GM19467 (cell line): ENCODE measurements at regions not wholly inside any gene's neighbourhood (a gene's known extent, or its start where the extent isn't known, plus 50 kb on each side); places are given as distances from the start of the nearest gene placed in this dataset.
"Not testable (repeated sequence)": the region's sequence is repeated elsewhere in the genome, so short reads cannot be mapped to it uniquely, and the experiment has no call there.

Source experiments
- ATAC-seq: cut with Tn5 transposase; IDR thresholded peaks from one replicate; pipeline ENCODE4 v1.9.1; 2021; ENCODE audit warnings: mild to moderate bottlenecking, moderate library complexity; ENCODE audit not compliant: unreplicated experiment

- no peak for ATAC-seq
These were observed 128.8 kb downstream of the LMNTD1 start for GRCh38 chr12:25424211-25424731.

GRCh38 chr12:25423355-25424050 is 129.6 kb downstream of the LMNTD1 start:
- no peak for ATAC-seq

DNA sequence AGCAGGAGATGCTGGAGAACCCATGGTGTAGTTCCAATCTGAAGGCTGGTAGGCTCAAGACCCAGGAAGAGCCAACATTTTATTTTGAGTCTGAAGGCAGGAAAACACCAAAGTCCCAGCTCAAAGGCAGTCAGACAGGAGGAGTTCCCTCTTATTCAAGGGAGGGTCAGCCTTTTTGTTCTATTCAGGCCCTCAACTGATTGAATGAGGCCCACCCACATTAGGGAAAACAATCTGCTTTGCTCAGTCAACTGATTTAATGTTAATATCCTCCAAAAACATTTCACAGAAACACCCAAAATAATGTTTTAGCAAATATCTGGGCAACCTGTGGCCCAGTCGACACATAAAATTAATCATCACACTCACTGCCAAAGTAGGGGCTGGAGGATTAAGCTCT is 130.8 kb downstream of the LMNTD1 start:
- no peak for ATAC-seq

DNA sequence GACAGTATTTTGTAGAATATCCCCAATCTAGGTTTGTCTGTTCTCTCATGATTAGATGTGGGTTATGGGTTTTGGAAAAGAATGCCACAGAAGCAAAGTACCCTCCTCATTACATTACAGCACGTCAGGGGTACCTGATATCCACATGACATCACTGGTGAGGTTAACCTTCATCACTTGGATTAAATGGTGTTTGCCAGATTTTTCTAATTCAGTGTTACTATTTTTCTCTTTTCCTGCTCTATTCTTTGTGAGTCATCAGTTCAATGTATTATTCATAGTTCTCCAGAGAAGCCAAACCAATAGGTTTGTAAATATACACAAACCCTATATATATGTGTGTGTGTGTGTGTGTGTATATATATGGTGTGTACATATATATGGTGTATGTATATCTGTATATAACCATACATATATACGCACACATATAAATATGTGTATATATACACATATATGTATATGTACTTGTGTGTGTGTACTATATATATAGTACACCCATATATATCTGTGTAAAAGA is 131.4 kb downstream of the LMNTD1 start:
- no peak for ATAC-seq

GRCh38 chr12:25420116-25420515 is 133.0 kb downstream of the LMNTD1 start:
- no peak for ATAC-seq

- ATAC-seq: no peak
These were observed 133.5 kb downstream of the LMNTD1 start for GRCh38 chr12:25419595-25419994.

DNA sequence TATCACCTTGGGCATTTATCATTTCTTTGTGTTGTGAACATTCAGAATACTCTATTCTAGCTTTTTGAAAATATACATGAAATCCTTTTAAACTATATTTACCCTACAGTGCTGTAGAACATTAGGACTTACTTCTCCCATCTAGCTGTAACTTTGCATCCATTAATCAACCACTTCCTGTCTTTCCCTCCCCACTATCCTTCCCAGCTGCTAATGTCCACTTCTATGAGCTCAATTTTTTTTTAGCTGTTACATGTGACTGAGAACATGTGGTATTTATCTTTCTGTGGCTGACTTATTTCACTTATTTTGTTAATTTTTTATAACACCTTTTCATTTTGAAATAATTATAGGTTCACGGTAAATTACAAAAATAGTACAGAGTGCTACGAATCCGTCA is 136.0 kb downstream of the LMNTD1 start:
- ATAC-seq: no peak

DNA sequence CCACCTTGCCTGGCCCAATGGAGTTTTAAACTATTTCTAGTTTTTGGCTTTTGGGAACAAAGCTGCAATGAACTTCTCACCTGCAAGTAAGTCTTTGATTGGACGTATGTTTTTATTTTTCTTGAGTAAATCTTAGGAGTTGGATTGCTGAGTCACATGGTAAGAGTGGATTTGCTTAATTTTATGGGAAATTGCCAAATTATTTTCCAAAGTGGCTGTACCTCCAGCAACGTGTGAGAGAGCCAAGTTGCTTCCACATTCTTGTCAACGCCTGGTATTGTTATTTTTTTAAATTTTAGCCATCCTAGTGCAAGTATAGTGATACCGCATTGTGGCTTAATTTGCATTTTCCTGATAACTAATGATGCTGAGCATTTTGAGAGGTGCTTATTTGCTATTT is 136.6 kb downstream of the LMNTD1 start:
- no peak for ATAC-seq

- no peak for ATAC-seq
These were observed 138.1 kb downstream of the LMNTD1 start for GRCh38 chr12:25415004-25415403.

GRCh38 chr12:25412735-25413134 is 140.3 kb downstream of the LMNTD1 start:
- no peak for ATAC-seq

DNA sequence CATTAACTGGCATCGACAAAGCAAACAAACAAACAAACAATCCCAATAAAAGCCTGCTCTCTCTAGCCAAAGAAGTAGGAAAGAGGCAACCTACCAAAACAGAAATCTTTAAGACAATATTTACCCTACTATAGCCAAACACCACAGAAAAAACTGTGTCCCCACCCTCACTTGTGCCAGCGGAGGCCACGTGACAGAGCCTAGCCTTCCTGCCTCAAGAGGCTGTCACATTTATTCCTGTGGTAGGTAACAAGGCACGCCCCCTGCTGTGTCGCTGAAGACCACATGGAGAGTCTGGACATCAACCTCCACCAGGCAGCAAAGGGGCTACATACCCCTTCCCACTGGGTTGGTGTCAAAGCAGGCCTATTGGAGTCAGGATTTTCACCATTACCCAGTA is 148.1 kb downstream of the LMNTD1 start:
- no peak for ATAC-seq

DNA sequence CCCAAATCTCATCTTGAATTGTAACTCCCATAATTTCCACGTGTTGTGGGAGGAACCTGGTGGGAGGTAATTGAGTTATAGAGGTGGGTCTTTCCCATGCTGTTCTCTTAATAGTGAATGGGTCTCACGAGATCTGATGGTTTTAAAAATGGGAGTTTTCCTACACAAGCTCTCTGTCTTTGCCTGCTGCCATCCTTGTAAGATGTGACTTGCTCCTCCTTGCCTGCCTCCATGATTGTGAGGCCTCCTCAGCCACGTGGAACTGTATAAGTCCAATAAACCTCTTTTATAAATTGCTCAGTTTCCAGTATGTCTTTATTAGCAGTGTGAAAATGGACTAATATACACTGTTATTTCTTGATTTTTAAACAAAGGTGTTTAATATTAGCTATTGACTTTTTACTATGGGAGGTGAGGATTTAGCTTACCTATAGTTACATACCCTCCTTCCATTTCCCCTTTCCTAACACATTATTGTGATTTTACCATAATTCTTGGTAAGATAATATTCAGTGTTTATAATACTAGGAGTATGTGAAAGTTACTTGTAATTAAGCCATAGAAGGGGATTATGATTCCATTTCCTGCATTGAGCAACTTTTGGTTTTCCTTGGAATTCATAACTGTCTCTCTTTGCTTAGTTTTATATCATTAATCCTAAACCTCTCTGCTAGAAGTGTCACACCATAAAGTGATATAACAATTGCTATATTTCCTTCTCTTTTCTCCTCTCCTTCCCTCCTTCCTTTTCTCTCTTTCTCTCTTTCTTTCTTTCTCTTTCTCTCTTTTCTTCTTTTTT is 151.0 kb upstream of the KRAS start:
- no peak for ATAC-seq

GRCh38 chr12:25397001-25397400 is 146.3 kb upstream of the KRAS start:
- ATAC-seq: no peak

- no peak for ATAC-seq
These were observed 144.5 kb upstream of the KRAS start for GRCh38 chr12:25395227-25395626.

DNA sequence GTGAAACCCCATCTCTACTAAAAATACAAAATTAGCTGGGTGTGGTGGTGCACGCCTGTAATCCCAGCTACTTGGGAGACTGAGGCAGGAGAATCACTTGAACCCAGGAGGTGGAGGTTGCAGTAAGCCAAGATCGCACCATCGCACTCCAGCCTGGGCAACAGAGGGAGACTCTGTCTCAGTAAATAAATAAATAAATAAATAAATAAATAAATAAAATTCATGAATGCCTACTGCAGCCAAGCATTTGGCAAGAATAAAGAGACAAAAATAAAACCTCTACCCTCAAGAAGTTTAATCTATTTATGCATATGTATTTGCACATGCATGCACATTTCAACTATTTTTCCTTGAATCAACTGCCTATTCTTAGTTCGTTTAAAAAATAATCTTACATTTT is 144.0 kb upstream of the KRAS start:
- ATAC-seq: not testable (repeated sequence)

- no peak for ATAC-seq
These were observed 143.3 kb upstream of the KRAS start for GRCh38 chr12:25394025-25394424.

- ATAC-seq: not testable (repeated sequence)
These were observed 140.6 kb upstream of the KRAS start for GRCh38 chr12:25391346-25391745.

DNA sequence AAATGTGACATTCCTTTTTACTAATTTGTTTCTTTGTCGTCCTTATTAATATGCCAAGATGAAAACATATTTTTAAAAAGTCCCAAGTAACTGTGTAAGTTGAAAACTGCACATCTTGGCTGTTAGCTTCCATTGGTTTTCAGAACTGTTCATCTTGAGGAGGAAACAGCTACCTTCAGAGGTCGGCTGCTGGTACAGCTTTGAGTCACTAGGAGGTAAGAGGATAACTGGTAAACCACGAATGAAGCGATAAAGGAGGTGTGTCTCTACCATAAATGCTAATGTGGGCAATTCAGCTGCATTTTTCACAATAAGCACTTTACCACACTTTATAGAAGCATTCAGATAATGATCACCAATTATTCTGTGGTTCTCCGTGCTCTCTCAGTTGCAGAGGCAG is 137.5 kb upstream of the KRAS start:
- ATAC-seq: no peak

DNA sequence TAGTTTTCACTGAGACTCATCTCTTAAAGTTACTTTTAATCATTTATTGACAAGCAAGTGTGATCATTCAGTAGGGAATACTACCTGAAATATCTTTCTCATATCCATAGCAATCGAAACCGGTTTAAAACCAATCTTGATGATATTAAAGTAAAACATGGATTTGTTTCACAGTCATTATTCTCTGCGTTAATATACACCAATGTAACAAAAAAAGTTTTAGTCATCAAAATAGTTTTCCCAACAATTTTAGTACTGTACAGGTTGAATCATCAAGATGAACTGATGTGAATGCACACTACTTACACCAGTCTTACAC is 137.0 kb upstream of the KRAS start:
- ATAC-seq: no peak

DNA sequence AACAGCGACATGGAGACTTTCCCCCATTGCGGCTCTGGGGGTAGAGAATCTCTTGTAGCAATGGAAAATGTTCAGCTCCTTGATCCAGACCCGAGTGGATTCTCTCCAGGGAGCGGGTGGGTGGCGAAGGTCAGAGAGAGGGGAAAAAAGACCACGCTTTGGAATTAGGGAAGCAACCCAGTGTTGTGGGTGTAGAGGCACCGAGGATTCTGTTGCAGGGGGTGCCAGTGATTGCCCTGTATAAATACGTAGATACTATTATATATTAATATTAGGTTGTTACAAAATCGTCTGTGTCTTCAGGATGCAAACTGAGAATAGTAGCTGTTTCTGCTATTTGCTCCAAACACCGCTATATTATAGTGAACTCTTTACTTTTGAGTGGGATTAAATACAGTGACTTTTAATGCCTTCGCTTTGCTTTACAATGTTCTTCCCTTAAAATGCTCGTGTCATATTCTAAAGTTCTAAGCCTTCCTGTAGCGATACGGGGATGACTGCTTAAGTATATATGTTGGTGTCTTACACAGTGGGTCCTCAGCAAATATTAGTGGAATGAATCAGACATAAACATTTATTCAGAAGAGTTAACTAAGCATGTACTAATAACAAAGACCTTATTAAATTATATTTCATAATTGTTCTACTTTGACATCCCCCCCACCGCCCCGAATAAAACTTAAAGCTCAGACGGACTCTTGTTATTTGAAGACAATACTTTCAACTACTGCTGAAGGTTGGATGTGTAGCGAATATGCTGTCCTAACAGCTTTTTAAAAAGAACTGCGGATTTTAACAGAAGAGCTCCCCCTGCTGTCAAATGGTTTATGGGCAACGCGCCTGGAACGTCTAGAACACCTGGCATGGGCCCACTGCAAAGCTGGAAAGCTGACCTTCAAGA is 136.4 kb upstream of the KRAS start:
- peak; percentile 23 for ATAC-seq

DNA sequence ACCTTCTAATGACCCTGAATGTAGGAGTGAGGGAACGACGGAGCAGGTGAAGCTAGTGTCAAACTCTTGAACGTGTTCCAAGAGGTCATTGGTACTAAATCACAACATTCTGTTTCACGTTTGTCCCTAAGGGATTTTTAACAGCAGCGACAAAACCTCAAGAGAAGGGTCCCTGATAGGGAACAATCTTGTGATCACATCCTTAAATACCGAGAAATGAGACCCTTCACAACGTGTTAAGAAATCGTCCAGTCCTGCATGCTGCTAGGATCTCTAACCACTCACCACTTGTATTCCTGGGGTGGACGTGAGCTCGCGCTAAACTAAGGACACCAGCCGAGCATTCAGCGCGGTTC is 134.1 kb upstream of the KRAS start:
- no peak for ATAC-seq
